ENCODE measurements at regions not wholly inside any gene's neighbourhood (a gene's known extent, or its start where the extent isn't known, plus 50 kb on each side); places are given as distances from the start of the nearest gene placed in this dataset.

DNA sequence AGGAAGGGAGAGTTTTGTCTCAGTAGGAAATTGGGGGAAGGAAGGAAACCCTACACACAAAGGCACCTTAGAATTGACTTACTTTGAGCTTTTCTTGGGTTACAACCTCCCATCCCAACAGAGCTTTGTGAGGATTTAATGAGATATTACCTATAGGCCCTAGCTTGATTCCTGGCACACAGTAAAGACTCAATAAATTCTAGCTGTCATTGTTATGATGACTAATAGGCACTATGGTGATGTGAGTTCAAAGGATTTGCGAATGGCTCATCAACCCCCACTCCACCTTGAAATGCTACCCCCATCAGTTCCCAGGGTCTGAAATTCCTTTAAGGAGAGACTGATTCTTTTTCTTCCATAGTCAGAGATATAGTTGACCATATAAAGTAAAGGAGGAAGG is 67.9 kb upstream of the SMNDC1 start:
- TF ChIP-seq POLR2A (IDR thresholded peaks at IDR 0.05; ENCODE audit: low read length), result no peak
- no peak for TF ChIP-seq GATA1 (IDR thresholded peaks at IDR 0.05; ENCODE audit: low read depth, low read length)

Measured in erythroblast (primary cell).